ENCODE measurements at regions not wholly inside any gene's neighbourhood (a gene's known extent, or its start where the extent isn't known, plus 50 kb on each side); places are given as distances from the start of the nearest gene placed in this dataset.

DNA sequence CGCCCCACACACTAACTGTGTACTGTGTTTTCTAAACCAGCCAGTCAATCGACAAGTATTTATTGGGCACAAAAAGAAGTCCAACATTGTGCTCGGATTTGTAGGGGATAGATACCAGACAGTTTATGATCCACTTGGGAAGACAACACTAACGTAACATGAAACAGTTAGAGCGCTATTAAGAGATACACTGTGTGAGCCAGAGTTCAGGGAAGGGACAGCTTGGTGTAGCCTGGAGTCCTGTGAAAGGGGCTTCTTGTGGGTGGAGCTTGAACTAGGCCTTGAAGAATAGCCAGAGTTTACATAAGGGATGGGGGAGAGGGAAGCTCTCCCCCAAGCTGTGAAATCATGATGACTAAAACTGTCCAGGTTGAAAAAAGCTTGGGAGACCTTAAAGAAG, 176.4 kb upstream of the TCF4 start (continued):
- TF ChIP-seq HMG20B (CRISPR knock-in tag; IDR thresholded peaks at IDR 0.05) (no peak), ZNF561 (CRISPR knock-in tag; conservative IDR thresholded peaks at IDR 0.05) (no peak), NBN (IDR thresholded peaks at IDR 0.05; ENCODE audit: low read depth) (no peak), BRD9 (IDR thresholded peaks at IDR 0.05; ENCODE audit: low read depth, partially characterized antibody) (no peak), HDAC3 (IDR thresholded peaks at IDR 0.05; ENCODE audit: borderline replicate concordance, partially characterized antibody) (no peak), ZNF507 (tag; conservative IDR thresholded peaks at IDR 0.05) (no peak), ZC3H8 (IDR thresholded peaks at IDR 0.05) (no peak), KLF1 (tag; IDR thresholded peaks at IDR 0.05) (no peak)

DNA sequence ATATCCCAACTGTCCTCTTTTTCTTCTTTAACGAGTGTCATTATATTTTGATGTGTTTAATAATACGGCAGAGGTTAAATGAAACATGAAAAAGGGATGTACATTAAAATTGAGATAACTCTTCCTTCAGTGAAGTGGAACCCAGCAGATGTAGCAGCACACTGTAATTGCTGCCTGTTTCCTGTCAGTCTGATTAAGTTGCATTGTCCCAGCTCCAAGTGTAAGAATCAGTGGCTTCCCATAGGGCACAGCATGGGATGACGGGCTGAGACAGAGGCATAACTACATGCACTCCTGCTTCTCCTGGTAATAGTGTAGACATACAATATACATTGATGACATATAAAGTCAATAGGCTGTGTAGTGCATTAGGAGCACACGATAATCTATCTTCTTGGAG, 175.8 kb upstream of the TCF4 start:
- Histone ChIP-seq H3K79me2 (ENCODE audit: control insufficient read depth, insufficient read depth, low read length) (no peaks in the 10 kb centered on the region), H3K27ac (ENCODE audit: extremely low read depth, low read depth, low read length) (no peak overlapping the region), H3K27me3 (ENCODE audit: control insufficient read depth in 2 of 2, insufficient read depth in 2 of 2, low read length in 2 of 2) (no peaks in the 10 kb centered on the region), H3K4me1 (replicated peaks in 1 of 2; ENCODE audit: control insufficient read depth in 2 of 2, insufficient read depth in 2 of 2, low read length in 2 of 2) (peaks cover 0 to 10% of the 10 kb centered on the region in 2 experiments; a peak in 3 of 5 replicates), H3K36me3 (ENCODE audit: control insufficient read depth, insufficient read depth, low read length) (no peaks in the 10 kb centered on the region), H3K9me3 (replicated peaks; ENCODE audit: control insufficient read depth, insufficient read depth, low read depth, low read length) (no peaks in the 10 kb centered on the region), H3K4me2 (ENCODE audit: insufficient read depth, low read length) (no peak overlapping the region), H2AFZ (ENCODE audit: low read depth, low read length) (no peak overlapping the region), H4K20me1 (replicated peaks; ENCODE audit: control insufficient read depth, insufficient read depth, low read length) (no peaks in the 10 kb centered on the region), H3K9me1 (ENCODE audit: control insufficient read depth, insufficient read depth, low read length) (no peaks in the 10 kb centered on the region), H3K9ac (ENCODE audit: insufficient read depth in 1 of 2, low read depth in 2 of 2, low read length in 2 of 2) (no peak overlapping the region), H3K4me3 (no peak overlapping the region)
- ATAC-seq (no peak), FAIRE-seq (no peak), DNase-seq (ENCODE audit: extremely low read depth in 1 of 4, low spot score in 3 of 4) (no peak)
- ChIA-PET CTCF (ENCODE audit: low intra/inter-chr PET ratio) (no interaction called here), POLR2A (interaction anchor here (0.9 kb wide), 1 partner anchor 11 kb away, joined by 3 read pairs; no protein-coding TSS in a partner anchor)
- TF ChIP-seq, protein P1, sequence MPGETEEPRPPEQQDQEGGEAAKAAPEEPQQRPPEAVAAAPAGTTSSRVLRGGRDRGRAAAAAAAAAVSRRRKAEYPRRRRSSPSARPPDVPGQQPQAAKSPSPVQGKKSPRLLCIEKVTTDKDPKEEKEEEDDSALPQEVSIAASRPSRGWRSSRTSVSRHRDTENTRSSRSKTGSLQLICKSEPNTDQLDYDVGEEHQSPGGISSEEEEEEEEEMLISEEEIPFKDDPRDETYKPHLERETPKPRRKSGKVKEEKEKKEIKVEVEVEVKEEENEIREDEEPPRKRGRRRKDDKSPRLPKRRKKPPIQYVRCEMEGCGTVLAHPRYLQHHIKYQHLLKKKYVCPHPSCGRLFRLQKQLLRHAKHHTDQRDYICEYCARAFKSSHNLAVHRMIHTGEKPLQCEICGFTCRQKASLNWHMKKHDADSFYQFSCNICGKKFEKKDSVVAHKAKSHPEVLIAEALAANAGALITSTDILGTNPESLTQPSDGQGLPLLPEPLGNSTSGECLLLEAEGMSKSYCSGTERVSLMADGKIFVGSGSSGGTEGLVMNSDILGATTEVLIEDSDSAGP (CRISPR knock-in tag; IDR thresholded peaks at IDR 0.05) = no peak
- TF ChIP-seq TAF9B (IDR thresholded peaks at IDR 0.05; ENCODE audit: partially characterized antibody) = no peak
- TF ChIP-seq TCF7 (IDR thresholded peaks at IDR 0.05; ENCODE audit: borderline replicate concordance) = no peak
- TF ChIP-seq, protein P2, sequence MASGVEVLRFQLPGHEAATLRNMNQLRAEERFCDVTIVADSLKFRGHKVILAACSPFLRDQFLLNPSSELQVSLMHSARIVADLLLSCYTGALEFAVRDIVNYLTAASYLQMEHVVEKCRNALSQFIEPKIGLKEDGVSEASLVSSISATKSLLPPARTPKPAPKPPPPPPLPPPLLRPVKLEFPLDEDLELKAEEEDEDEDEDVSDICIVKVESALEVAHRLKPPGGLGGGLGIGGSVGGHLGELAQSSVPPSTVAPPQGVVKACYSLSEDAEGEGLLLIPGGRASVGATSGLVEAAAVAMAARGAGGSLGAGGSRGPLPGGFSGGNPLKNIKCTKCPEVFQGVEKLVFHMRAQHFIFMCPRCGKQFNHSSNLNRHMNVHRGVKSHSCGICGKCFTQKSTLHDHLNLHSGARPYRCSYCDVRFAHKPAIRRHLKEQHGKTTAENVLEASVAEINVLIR (CRISPR knock-in tag; IDR thresholded peaks at IDR 0.05) = no peak
- TF ChIP-seq GATAD2B (IDR thresholded peaks at IDR 0.05; ENCODE audit: borderline replicate concordance) = no peak
- no peak for TF ChIP-seq SMARCB1 (IDR thresholded peaks at IDR 0.05; ENCODE audit: insufficient read length, low read depth)
- TF ChIP-seq, protein P3, sequence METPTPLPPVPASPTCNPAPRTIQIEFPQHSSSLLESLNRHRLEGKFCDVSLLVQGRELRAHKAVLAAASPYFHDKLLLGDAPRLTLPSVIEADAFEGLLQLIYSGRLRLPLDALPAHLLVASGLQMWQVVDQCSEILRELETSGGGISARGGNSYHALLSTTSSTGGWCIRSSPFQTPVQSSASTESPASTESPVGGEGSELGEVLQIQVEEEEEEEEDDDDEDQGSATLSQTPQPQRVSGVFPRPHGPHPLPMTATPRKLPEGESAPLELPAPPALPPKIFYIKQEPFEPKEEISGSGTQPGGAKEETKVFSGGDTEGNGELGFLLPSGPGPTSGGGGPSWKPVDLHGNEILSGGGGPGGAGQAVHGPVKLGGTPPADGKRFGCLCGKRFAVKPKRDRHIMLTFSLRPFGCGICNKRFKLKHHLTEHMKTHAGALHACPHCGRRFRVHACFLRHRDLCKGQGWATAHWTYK (CRISPR knock-in tag; IDR thresholded peaks at IDR 0.05) = no peak
- in situ Hi-C loops (cut with MboI) (no loop called here), intact Hi-C loops (cut with micrococcal nuclease) (no loop called here)
- BruUV-seq (replicated peaks) = no TSS peak
- 55% methylated on average over 4 of the region's 4 CpGs for WGBS (ENCODE audit: insufficient coverage, low coverage, missing lambda C conversion rate)
